ENCODE measurements at regions not wholly inside any gene's neighbourhood (a gene's known extent, or its start where the extent isn't known, plus 50 kb on each side); places are given as distances from the start of the nearest gene placed in this dataset.
"Not testable (repeated sequence)": the region's sequence is repeated elsewhere in the genome, so short reads cannot be mapped to it uniquely, and the experiment has no call there.

- DNase-seq (ENCODE audit: low read depth in 2 of 3, low spot score in 2 of 3) = no peak
Measured at GRCh38 chr7:17436126-17436525, 137.7 kb downstream of the AHR start.

DNA sequence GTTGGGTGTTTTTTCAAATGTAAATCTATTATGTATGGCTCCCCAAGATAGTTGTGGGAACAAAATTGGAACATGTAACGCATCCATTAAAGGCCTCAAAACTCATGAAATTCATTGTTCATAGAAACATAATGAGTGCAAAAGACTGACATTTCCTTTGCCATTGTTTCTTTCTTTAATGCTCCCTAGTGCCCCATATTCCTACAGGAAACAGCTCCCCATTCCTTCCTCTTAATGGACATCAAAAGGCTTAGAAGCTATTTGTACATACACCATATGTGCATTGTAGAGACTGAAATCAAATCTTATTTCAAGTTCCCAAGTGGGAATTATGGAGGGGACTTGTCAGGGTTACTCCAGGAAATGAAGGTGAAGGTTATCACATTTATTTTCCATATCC lies 139.1 kb downstream of the AHR start:
- no peak for DNase-seq (ENCODE audit: low read depth in 2 of 3, low spot score in 2 of 3)

DNA sequence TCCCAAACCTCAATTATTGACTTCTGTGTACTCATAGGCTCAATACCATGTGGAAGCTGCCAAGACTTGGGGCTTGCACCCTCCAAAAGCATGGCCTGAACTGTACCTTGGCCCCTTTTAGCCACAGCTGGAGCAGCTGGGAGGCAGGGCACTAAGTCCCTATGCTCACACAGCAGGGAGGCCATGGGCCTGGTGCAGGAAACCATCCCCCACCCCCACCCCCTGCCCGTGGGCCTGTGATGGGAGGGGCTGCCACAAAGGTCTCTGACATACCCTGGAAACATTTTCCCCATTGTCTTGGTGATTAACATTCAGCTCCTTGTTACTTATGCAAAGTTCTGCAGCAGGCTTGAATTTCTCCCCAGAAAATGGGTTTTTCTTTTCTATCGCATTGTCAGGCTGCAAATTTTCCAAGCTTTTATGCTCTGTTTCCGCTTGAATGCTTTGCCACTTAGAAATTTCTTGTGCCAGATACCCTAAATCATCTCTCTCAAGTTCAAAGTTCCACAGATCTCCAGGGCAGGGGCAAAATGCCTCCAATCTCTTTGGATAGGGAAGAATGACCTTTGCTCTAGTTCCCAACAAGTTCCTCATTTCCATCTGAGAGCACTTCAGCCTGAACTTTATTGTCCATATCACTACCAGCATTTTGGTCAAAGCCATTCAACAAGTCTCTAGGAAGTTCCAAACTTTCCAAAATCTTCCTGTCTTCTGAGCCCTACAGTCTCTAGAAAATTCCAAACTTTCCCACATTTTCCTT lies 141.8 kb downstream of the AHR start:
- DNase-seq (ENCODE audit: low read depth in 2 of 3, low spot score in 2 of 3) = not testable (repeated sequence)

DNA sequence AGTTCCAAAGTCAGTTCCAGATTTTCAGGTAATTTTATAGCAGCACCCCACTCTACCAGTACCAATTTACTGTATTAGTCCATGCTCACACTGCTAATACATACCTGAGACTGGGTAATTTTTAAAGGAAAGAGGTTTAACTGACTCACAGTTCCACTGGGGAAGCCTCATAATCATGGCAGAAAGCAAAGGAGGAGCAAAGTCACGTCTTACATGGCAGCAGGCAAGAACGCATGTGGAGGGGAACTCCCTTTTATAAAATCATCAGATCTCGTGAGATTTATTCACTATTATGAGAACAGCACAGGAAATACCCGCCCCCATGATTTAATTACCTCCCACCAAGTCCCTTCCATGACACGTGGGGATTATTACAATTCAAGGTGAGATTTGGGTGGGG lies 142.4 kb downstream of the AHR start:
- DNase-seq (ENCODE audit: low read depth in 2 of 3, low spot score in 2 of 3) = no peak

- no peak for DNase-seq (ENCODE audit: low read depth in 2 of 3, low spot score in 2 of 3)
Measured at GRCh38 chr7:17441557-17441956, 143.1 kb downstream of the AHR start.

DNA sequence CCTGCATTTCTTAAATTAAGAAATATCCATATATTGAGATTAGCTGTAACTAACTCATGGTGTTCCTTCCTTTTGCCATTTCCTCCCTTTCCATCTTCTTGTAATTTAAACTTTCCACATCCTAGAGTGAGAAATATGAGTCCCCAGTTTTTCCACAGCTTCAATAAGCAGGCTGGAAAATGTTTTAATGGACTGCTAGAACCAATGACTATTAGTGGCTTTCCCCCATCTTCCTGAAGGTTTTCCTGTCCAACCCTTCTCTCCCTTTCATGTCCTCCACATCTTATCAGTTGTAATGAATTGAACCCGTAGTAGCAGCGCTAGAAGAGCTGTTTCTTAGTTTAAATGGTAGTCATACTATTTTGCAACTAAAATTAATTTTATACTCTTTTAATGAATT lies 145.7 kb downstream of the AHR start:
- DNase-seq (ENCODE audit: low read depth in 2 of 3, low spot score in 2 of 3) = no peak

GRCh38 chr7:17444673-17445072 lies 146.2 kb downstream of the AHR start:
- no peak for DNase-seq (ENCODE audit: low read depth in 2 of 3, low spot score in 2 of 3)

- no peak for DNase-seq (ENCODE audit: low read depth in 2 of 3, low spot score in 2 of 3)
Measured at GRCh38 chr7:17446340-17446739, 147.9 kb downstream of the AHR start.

DNA sequence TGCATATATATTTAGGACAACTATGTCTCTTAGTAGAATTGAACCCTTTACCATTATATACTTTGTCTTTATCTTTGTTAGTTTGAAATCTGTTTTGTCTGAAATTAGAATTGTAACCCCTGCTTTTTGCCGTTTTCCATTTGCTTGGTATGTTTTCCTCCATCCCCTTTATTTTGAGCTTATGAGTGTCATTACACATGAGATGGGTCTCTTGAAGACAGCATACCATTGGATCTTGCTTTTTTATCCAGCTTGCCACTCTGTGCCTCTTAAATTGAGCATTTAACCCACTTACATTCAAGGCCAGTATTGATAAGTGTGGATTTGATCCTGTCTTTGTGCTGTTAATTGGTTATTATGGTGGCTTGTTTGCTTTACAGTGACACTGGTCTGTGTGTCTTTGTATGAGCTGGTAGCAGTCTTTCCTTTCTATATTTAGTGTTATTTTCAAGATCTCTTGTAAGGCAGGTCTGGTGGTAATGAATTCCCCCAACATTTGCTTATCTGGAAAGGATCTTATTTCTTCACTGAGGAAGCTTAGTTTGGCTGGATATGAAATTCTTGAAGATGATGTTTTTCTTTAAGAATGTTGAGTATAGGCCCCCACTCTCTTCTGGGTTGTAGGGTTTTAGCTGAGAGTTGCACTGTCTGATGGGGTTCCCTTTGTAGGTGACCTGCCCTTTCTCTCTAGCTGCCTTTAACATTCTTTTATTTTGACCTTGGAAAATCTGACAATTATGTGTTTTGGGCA lies 149.5 kb downstream of the AHR start:
- no peak for DNase-seq (ENCODE audit: low read depth in 2 of 3, low spot score in 2 of 3)

- no peak for DNase-seq (ENCODE audit: low read depth in 2 of 3, low spot score in 2 of 3)
Measured at GRCh38 chr7:17448479-17449423, 150.3 kb downstream of the AHR start.

DNA sequence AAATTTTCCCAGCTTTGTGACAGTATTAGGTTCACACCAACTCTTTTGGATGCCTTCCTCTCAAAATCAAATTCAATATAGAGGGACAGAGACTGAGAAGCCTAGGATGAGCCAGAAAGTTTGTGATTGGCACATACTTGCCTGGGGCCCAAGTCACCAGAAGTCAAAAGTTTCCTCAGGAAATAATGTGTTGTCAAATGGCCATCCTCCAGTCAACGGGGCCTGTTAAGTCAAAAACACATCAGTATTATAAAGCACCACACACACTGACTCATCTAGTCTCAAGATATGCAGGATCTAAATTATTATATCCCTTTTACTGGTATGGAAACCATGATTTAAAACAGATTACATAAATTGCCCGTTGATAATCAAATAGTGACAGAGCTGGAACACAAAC lies 158.1 kb downstream of the AHR start:
- DNase-seq (ENCODE audit: low read depth in 2 of 3, low spot score in 2 of 3) = no peak

GRCh38 chr7:17460001-17460400 lies 161.5 kb downstream of the AHR start:
- no peak for DNase-seq (ENCODE audit: low read depth in 2 of 3, low spot score in 2 of 3)

DNA sequence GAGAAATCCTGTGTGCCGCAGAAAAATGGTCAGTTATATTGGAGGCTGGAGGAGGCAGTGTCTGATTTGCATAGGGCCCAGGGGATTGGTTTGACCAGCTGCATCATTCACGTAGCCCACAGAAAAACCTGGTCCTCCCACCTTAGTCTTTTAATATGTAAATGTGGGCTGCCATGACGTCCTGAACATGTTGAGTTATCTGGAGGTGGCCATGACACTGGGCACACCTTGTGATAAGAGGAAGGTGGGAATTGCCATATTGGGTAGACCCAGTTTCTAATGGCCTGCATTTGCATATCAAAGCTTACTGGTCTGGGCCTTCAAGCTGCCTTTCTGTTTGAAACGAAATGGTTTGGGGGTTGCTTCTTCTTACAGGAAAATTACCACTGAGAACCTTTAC lies 162.2 kb downstream of the AHR start:
- no peak for DNase-seq (ENCODE audit: low read depth in 2 of 3, low spot score in 2 of 3)

DNA sequence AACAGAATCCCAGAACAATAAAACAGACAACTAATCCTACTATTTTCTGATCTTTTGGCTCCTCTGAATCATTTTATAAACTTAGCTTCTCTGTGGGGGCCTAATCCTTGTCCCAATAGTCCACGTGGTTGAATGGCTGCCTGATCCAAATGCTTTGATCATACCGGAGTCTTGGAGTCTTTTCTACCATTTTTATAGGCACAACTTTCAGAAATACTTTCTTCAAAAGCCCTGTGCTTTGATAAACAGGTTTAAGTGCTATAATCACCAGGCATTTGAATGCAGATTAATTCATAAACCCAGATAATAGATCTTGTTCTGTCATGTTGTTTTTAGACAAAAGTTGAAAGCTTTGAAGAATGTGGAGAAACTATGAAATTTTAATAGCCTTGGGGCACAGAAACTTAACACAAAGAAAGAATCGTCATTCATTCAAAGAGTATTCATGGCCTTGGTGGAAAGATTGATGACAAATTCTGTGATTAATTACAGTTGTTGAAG lies 163.7 kb downstream of the AHR start:
- DNase-seq (ENCODE audit: low read depth in 2 of 3, low spot score in 2 of 3) = no peak

DNA sequence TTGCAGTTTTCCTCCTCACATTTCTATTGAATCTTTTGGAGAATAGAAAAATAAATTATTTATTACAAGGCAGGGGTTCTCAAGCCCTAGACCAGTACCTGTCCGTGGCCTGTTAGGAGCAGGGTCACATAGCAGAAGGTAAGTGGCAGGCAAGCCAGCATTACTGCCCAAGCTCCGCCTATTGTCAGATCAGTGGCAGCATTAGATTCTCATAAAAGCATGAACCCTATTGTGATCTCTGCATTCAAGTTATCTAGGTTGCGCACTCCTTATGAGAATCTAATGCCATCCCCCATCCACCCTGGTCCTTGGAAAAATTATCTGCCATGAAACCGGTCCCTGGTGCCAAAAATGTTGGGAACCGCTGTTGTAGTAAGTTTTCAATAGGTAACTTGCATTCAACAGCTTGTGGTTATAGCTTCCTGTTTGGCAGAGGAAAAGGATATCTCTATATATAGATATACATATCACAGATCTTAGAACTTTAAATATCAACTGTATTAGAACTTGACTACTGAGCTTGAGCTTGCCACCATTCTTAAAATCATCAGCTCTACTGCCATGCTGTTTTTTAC lies 165.1 kb downstream of the AHR start:
- DNase-seq (ENCODE audit: low read depth in 2 of 3, low spot score in 2 of 3) = no peak

- no peak for DNase-seq (ENCODE audit: low read depth in 2 of 3, low spot score in 2 of 3)
Measured at GRCh38 chr7:17466216-17466615, 167.8 kb downstream of the AHR start.

- no peak for DNase-seq (ENCODE audit: low read depth in 2 of 3, low spot score in 2 of 3)
Measured at GRCh38 chr7:17467386-17467945, 169.0 kb downstream of the AHR start.

DNA sequence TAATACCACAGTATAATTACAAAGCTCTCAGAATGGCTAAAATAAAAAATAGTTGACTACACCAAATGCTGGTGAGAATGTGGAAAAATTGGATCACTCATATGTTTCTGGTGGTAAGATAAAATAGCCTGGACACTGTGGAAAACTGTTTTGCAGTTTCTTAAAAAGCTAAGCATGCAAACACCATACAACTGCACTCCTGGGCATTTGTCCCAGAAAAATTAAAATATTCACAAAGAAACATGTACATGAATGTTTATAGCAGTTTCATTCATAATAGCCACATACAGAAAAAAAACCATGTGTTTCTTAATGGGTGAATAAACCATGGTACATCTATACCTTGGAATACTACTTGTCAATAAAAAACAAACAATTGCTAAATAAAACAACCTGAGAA lies 172.9 kb downstream of the AHR start:
- DNase-seq (ENCODE audit: low read depth in 2 of 3, low spot score in 2 of 3) = no peak

GRCh38 chr7:17472518-17472917 lies 174.1 kb downstream of the AHR start:
- no peak for DNase-seq (ENCODE audit: low read depth in 2 of 3, low spot score in 2 of 3)

DNA sequence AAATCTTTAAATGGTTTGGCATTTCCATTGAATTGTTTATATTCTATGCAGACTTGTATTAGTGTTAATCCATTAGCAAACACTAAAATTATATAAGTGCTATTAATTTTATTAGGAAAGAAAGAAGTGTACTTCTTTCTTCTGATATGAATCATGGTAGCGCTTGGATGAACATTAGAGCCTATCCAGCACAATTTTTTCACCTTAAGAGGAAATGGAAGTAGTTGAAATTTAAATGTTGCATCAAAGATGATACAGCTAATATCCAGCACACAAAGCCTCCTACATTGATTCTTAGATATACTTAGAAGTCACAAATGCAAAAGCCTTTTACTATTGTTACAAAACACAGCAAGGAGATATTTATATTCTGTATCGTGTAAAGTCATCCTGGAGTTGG lies 174.5 kb downstream of the AHR start:
- DNase-seq (ENCODE audit: low read depth in 2 of 3, low spot score in 2 of 3) = no peak

All from hematopoietic multipotent progenitor cell (in vitro differentiated cells).